NCI-H1048 (cell line): ENCODE measurements at regions not wholly inside any gene's neighbourhood (a gene's known extent, or its start where the extent isn't known, plus 50 kb on each side); places are given as distances from the start of the nearest gene placed in this dataset.
A peak's percentile ranks its signal among the peaks of the same experiment; 100 is the strongest.
"Not testable (repeated sequence)": the region's sequence is repeated elsewhere in the genome, so short reads cannot be mapped to it uniquely, and the experiment has no call there.

Experiments
- DNase-seq: peaks from one replicate; lab custom pipeline; 2025; lab: John Stamatoyannopoulos, UW

GRCh38 chr9:73095425-73095824 lies 56.2 kb upstream of the ANXA1 start:
- no peak for DNase-seq

DNA sequence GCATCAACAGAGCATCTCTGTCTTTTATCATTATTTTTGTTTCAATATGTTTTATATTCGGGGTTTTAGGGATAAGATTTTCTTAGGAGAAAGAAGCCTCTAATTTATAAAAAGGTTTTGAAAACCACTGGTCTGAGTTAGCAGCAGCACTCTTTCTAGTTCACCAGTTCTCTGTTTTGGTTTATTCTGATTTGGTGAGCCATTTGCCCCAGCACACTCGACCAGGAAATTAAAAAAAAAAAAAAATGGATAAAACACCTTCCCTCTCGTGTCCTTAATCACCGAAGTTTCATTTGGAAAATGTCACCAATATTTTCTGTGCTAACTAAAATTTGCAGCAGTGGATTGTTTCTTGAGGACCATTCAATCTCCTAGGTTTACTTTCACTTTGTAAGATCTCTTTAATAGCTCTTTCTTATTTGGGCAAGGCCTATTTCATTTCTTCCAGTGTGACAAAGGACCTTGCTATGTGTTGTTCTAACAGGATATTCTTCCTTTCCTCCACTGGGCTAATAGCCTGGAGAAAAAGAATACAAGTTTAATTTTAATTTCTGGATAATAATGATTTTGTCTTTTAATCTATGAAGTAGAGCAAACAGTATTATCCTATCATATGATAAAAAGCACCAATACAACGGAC lies 57.8 kb upstream of the ANXA1 start:
- no peak for DNase-seq

DNA sequence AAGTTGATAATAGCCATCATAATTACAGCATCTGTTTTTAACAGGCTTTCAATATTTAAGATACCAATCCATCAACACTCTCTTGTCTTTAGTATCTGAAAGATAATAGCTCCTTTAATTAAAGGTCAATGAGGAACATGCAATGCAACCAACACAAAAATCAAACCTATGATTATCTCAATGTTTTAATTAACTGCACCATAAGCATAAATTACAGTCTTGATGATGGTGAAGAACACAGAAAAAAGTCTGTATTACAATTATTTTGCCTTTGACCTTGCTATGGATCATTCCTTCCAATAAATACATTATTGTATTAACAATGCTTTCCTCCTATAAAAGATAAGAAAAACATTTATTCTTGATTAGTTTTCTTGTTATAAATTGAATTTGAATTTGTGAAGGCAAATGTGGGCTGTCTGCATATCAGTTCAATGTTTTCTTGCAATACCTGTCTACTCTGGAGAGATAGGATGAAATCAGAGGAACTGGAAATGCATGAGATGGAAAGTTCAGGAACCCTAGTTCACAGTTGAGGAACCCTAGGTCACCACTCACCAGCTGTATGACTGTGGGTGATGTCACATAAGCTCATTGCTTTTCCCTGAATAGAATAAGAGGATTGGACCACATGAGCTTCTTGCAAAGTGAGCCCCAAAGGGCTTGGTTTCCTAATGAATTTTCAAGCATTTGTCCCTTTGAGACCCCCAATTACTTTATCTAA lies 58.5 kb upstream of the ANXA1 start:
- no peak for DNase-seq

DNA sequence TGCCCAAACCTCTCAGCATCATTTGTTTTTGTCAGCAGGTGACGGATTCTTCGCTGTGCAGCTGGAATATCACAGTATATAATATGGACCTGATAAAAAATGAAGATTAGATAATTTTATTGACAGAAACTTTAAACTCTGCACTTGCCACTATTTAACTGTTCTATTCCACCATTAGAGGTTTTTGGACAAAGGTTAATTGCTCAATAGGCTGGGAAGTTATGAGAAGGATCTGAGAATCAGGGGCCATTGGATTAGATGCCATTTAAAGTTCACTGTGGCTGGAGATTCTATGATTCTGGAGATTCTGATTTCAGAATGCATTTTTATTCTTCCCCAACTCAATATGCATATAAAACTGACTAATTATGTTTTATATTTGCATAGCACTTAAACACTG lies 59.8 kb upstream of the ANXA1 start:
- DNase-seq: no peak

GRCh38 chr9:73090214-73090613 lies 61.5 kb upstream of the ANXA1 start:
- no peak for DNase-seq

DNA sequence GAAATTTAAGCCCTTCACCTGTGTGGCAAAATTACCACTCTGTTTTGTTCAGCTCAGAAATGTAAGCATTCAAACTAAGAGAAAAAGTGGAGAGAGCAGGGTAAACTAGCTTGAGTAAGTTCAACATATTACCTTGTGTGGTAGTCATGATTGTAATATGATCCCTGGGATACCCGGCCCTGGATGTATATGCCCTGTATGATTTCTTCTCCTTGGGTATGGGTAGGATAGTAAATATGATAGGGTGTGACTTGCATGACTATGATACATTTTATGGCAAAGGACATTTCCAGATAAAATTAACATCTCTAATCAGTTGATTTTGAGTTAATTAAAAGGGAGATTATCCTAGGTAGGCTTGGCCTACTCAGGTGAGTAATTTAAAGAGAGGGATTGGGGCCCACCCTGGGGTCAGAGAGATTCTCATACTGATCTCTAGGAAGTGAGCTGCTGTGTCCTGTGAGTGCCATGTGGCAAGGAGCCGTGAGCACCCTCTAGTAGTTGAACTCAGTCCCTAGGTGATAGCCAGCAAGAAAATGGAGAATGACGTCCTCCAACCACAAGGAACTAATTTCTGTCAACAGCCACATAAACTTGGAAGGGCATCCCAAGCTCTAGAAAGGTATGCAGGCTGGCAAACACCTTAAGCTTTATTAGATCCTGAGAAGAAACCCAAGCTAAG lies 62.2 kb upstream of the ANXA1 start:
- no peak for DNase-seq

GRCh38 chr9:73087876-73088275 lies 63.8 kb upstream of the ANXA1 start:
- not testable (repeated sequence) for DNase-seq

DNA sequence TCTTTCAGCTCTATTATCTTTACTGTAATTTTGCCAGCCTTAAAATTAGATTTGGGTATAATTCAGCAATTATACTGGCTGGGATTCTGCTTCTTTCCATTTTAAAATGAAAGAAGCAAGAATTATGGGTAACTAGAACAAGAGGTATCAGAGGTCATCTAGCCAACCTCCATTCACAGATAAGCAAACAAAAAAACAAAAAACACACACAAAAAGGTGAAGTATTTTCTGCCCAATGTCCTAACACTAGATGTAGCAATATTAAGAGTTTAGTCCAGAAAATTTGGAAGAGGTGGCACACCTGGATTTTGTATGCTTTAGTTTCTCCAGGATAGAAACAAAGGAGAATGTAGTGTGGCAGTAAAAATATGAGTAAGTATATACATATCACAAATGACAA lies 68.1 kb upstream of the ANXA1 start:
- DNase-seq: no peak

- peak; percentile 23 for DNase-seq
Measured at GRCh38 chr9:73081979-73082657, 69.5 kb upstream of the ANXA1 start.

GRCh38 chr9:73080110-73080694 lies 71.5 kb upstream of the ANXA1 start:
- DNase-seq: no peak

DNA sequence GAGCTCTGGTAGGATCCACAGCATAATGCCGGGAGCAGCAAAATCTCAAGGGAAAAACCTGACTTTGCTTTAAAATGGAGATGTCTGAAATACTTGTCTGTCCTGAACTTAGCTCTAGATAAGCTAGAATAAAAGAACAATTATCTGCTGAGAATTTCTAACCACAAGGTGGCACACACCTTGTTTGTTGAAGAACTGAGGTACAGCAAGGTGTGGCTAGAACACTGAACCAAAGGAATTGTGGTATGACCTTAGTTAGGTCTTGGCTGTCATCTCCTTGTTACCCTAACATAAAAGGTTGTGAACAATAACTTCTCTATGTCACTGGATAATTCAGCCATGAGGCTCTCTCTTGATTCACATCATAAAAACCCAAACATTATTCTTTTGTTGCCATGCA lies 72.3 kb upstream of the ANXA1 start:
- DNase-seq: no peak

DNA sequence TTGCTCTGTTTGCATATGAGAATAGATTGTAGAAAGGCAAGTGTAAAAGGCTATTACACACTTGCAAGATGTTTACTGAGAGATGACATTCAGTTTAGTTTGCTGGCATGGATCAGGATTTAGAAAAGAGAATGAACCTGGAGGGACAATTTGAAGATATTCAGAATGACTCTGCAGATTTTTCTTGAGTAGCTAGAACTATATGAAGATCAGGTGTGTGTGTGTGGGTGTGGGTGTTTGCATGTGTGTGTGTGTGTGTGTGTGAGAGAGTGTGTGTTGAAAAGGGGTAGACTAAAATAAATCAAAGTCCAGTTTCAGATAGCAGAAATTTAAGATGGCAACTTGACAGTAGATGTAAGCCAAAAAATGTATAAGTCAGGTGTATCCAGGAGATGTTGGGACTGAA lies 74.0 kb upstream of the ANXA1 start:
- DNase-seq: no peak

DNA sequence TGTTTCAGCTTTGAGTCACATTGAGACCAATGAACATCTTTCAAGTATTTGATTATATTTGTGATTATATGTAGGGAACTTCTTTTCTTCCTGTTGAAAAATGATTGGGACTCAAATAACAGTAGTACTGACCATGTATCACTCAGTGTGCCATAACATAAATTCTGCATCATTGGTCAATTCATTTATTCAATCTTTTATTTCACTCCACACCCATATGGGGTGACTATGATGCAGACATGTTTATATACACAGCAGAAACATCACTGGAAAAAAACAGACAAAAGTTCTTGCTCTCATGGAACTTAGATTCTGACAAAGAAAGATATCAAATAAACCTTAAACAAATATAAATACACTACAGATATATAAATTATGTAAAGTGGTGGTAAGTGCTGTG lies 74.7 kb upstream of the ANXA1 start:
- no peak for DNase-seq

DNA sequence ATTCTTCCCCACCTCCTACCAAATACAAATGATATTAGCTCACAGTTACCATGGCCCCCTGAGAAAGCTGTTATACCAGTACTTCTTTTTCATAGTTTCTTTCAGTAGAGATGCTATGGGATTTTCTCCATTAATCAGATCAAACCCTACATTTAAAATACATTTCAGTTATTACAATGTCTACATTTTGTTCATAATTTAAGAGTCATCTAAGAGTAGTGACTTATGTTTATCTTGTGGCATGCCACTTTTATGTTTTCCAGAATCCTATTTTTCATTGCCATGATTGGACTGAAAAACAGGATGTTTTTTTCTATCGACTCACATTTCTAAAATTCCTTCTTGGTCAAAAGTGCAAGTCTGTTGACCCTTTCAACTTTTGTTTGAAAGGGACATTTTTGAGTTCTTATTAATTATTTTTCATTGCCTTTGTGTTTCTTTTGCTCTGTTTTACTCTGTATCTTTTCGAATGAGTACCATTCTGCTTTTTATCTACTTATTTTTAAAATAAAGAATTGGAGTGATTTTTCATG lies 77.4 kb upstream of the ANXA1 start:
- DNase-seq: no peak

DNA sequence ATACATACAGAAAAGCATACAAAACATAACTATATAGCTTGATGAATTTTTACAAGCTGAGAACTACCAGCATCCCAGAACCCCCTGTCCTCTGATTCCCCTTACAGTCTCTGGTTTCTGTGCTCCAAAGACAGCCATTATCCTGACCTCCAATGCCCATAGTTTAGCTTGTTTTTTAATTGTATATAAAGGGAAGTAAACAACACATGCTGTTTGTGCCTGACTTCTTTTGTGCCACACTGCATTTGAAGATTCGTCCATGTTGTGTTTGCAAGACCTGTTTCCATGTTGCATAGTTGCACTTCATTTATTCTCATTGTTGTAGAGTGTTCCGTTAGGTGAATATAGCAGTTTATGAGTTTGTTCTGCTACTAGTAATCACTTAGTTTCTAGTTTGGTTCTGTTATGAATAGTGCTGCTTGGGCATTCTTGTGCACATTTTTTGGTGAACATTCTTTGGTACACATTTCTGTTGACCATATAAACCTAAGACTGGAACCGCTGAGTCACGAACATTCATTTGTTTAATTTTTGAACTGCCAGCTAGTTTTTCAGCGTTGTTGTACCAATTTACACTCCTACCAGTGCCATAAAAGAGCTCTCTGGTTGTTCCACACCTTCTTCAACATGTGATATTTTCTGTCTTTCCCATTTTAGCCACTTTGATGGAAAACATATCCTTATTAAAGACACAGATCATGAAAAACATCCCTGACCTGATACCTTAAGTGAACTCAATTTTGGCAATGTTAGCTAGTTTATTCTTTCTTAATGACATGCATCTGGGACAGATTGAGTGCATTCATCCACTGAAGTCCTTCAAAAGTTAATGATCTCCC lies 78.1 kb upstream of the ANXA1 start:
- no peak for DNase-seq

- DNase-seq: no peak
Measured at GRCh38 chr9:73067074-73067473, 84.6 kb upstream of the ANXA1 start.

DNA sequence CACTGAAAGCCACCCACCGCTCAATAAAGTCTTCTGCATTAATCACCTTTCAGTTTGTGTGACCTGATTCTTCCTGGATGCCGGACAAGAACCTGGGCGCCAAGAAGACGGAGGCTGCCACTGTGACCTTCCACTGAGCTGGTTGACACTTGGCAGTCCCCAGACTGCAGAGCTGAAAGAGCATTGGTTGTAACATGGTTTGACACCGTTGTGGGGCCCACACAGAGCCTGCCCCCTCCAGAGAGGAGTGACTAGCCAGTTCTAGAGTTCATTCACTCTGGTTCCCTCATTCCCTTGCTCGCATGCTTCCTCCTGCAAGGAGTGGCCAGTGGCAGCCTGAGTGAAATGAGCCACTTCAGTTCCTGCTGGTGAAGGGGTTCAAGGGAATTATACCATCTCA lies 86.2 kb upstream of the ANXA1 start:
- DNase-seq: no peak

- no peak for DNase-seq
Measured at GRCh38 chr9:73064315-73064714, 87.3 kb upstream of the ANXA1 start.

DNA sequence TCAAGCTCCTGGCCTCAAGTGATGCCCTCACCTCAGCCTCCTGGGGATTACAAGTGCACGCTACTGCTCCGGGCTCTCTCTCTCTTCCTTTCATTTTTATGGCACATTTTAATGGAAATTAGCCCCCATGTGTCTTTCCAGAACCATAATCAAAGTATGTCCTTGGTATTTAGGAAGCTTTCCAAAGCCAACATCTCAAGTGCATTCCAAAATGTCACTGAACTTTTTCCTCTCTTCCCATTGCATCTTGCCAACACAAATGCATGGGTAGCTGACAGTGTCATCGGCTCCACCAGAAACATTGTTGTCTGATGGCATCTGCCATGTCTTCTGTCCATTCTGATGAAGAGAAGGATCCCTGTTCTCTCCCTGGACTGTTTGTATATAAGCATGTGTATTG lies 90.5 kb upstream of the ANXA1 start:
- no peak for DNase-seq

GRCh38 chr9:73059247-73059646 lies 92.4 kb upstream of the ANXA1 start:
- no peak for DNase-seq

DNA sequence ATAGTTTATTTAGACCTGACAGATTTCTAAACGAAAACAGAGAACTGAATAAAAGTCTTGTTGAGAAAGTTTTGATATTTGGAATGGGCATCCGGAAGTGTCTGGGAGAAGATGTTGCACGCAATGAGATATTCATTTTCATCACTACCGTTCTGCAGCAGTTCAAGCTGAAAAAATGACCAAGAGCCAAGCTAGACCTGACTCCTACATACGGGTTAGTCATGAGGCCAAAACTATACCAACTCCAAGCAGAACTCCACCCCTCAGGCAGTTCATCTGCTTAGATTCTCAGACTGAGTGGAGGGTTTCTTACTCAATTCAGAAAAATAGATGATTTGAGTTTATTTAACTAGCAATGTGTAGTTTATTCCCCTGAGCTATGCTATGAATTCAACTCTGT lies 95.4 kb upstream of the ANXA1 start:
- no peak for DNase-seq
